ENCODE measurements at regions not wholly inside any gene's neighbourhood (a gene's known extent, or its start where the extent isn't known, plus 50 kb on each side); places are given as distances from the start of the nearest gene placed in this dataset.

- TF ChIP-seq, protein P1, sequence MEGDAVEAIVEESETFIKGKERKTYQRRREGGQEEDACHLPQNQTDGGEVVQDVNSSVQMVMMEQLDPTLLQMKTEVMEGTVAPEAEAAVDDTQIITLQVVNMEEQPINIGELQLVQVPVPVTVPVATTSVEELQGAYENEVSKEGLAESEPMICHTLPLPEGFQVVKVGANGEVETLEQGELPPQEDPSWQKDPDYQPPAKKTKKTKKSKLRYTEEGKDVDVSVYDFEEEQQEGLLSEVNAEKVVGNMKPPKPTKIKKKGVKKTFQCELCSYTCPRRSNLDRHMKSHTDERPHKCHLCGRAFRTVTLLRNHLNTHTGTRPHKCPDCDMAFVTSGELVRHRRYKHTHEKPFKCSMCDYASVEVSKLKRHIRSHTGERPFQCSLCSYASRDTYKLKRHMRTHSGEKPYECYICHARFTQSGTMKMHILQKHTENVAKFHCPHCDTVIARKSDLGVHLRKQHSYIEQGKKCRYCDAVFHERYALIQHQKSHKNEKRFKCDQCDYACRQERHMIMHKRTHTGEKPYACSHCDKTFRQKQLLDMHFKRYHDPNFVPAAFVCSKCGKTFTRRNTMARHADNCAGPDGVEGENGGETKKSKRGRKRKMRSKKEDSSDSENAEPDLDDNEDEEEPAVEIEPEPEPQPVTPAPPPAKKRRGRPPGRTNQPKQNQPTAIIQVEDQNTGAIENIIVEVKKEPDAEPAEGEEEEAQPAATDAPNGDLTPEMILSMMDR (IDR thresholded peaks at IDR 0.05) = no peak
- TF ChIP-seq CHD2 (IDR thresholded peaks at IDR 0.05; ENCODE audit: low read length, partially characterized antibody) (no peak), HDAC2 (IDR thresholded peaks at IDR 0.05) (no peak), BCL3 (IDR thresholded peaks at IDR 0.05) (no peak), KDM5A (IDR thresholded peaks at IDR 0.05) (no peak), GATA3 (IDR thresholded peaks at IDR 0.05; ENCODE audit: borderline replicate concordance) (no peak), ZFP36 (IDR thresholded peaks at IDR 0.05; ENCODE audit: borderline replicate concordance, partially characterized antibody) (no peak)
- TF ChIP-seq, protein P2, sequence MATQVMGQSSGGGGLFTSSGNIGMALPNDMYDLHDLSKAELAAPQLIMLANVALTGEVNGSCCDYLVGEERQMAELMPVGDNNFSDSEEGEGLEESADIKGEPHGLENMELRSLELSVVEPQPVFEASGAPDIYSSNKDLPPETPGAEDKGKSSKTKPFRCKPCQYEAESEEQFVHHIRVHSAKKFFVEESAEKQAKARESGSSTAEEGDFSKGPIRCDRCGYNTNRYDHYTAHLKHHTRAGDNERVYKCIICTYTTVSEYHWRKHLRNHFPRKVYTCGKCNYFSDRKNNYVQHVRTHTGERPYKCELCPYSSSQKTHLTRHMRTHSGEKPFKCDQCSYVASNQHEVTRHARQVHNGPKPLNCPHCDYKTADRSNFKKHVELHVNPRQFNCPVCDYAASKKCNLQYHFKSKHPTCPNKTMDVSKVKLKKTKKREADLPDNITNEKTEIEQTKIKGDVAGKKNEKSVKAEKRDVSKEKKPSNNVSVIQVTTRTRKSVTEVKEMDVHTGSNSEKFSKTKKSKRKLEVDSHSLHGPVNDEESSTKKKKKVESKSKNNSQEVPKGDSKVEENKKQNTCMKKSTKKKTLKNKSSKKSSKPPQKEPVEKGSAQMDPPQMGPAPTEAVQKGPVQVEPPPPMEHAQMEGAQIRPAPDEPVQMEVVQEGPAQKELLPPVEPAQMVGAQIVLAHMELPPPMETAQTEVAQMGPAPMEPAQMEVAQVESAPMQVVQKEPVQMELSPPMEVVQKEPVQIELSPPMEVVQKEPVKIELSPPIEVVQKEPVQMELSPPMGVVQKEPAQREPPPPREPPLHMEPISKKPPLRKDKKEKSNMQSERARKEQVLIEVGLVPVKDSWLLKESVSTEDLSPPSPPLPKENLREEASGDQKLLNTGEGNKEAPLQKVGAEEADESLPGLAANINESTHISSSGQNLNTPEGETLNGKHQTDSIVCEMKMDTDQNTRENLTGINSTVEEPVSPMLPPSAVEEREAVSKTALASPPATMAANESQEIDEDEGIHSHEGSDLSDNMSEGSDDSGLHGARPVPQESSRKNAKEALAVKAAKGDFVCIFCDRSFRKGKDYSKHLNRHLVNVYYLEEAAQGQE (IDR thresholded peaks at IDR 0.05) = no peak
Measured at GRCh38 chr3:167884481-167884880, 149.0 kb downstream of the SERPINI1 start.
